Activated CD8-positive, alpha-beta memory T cell treated with anti-CD3 and anti-CD28 coated beads for 1 hour (primary cell): ENCODE measurements at regions not wholly inside any gene's neighbourhood (a gene's known extent, or its start where the extent isn't known, plus 50 kb on each side); places are given as distances from the start of the nearest gene placed in this dataset.
A peak's percentile ranks its signal among the peaks of the same experiment; 100 is the strongest.
"Not testable (repeated sequence)": the region's sequence is repeated elsewhere in the genome, so short reads cannot be mapped to it uniquely, and the experiment has no call there.

ENCODE experiments used
- DNase-seq, 2 donors: peaks; one replicate each; pipeline ENCODE4 v3.0.0-alpha.2; 2020; ENCODE audit warnings: low read depth in 1 of 2; ENCODE audit errors: extremely low read depth in 1 of 2

- DNase-seq, result no peak
Observed at GRCh38 chr1:234771642-234772344, 161.8 kb upstream of the IRF2BP2 start.

- DNase-seq, result no peak
Observed at GRCh38 chr1:234770924-234771540, 161.1 kb upstream of the IRF2BP2 start.

- no peak for DNase-seq
Observed at GRCh38 chr1:234769986-234770795, 160.2 kb upstream of the IRF2BP2 start.

- no peak for DNase-seq
Observed at GRCh38 chr1:234769284-234769985, 159.5 kb upstream of the IRF2BP2 start.

- DNase-seq, result peak in 1 of 2 donors; percentile 44
Observed at GRCh38 chr1:234768569-234769283, 158.7 kb upstream of the IRF2BP2 start.

GRCh38 chr1:234768171-234768568 is 158.2 kb upstream of the IRF2BP2 start:
- DNase-seq, result no peak

GRCh38 chr1:234765672-234766071 is 155.7 kb upstream of the IRF2BP2 start:
- DNase-seq, result no peak

- no peak for DNase-seq
Observed at GRCh38 chr1:234765181-234765580, 155.2 kb upstream of the IRF2BP2 start.

- no peak for DNase-seq
Observed at GRCh38 chr1:234763910-234764309, 153.9 kb upstream of the IRF2BP2 start.

- no peak for DNase-seq
Observed at GRCh38 chr1:234763367-234763766, 153.4 kb upstream of the IRF2BP2 start.

GRCh38 chr1:234762127-234762526 is 152.1 kb upstream of the IRF2BP2 start:
- not testable (repeated sequence) for DNase-seq

- no peak for DNase-seq
Observed at GRCh38 chr1:234760303-234760723, 150.3 kb upstream of the IRF2BP2 start.

GRCh38 chr1:234759888-234760287 is 149.9 kb upstream of the IRF2BP2 start:
- no peak for DNase-seq

- peak in 1 of 2 donors; percentile 27 for DNase-seq
Observed at GRCh38 chr1:234758851-234759250, 148.9 kb upstream of the IRF2BP2 start.

GRCh38 chr1:234756857-234757256 is 146.9 kb upstream of the IRF2BP2 start:
- DNase-seq, result no peak

- peak in 1 of 2 donors; percentile 26 for DNase-seq
Observed at GRCh38 chr1:234756066-234756774, 146.2 kb upstream of the IRF2BP2 start.

- DNase-seq, result no peak
Observed at GRCh38 chr1:234755449-234755863, 145.5 kb upstream of the IRF2BP2 start.

GRCh38 chr1:234753979-234754378 is 144.0 kb upstream of the IRF2BP2 start:
- no peak for DNase-seq

- DNase-seq, result no peak
Observed at GRCh38 chr1:234752927-234753326, 142.9 kb upstream of the IRF2BP2 start.

GRCh38 chr1:234751678-234752077 is 141.7 kb upstream of the IRF2BP2 start:
- DNase-seq, result no peak
